ENCODE measurements at regions not wholly inside any gene's neighbourhood (a gene's known extent, or its start where the extent isn't known, plus 50 kb on each side); places are given as distances from the start of the nearest gene placed in this dataset.

GRCh38 chr2:189300916-189301315, 121.4 kb upstream of the COL5A2 start:
- H3K36me3 Mint-ChIP-seq (ENCODE audit: low read depth): no peaks in the 10 kb centered on the region
- no peaks in the 10 kb centered on the region for H3K9me3 Mint-ChIP-seq
- H3K4me3 Mint-ChIP-seq: no peak overlapping the region
- no peak for DNase-seq (ENCODE audit: low read depth, low spot score)
- H3K27me3 Mint-ChIP-seq (ENCODE audit: low read depth): no peaks in the 10 kb centered on the region
- no peak overlapping the region for H3K27ac Mint-ChIP-seq (ENCODE audit: unreplicated experiment)
- TF ChIP-seq, protein P1, sequence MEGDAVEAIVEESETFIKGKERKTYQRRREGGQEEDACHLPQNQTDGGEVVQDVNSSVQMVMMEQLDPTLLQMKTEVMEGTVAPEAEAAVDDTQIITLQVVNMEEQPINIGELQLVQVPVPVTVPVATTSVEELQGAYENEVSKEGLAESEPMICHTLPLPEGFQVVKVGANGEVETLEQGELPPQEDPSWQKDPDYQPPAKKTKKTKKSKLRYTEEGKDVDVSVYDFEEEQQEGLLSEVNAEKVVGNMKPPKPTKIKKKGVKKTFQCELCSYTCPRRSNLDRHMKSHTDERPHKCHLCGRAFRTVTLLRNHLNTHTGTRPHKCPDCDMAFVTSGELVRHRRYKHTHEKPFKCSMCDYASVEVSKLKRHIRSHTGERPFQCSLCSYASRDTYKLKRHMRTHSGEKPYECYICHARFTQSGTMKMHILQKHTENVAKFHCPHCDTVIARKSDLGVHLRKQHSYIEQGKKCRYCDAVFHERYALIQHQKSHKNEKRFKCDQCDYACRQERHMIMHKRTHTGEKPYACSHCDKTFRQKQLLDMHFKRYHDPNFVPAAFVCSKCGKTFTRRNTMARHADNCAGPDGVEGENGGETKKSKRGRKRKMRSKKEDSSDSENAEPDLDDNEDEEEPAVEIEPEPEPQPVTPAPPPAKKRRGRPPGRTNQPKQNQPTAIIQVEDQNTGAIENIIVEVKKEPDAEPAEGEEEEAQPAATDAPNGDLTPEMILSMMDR (conservative IDR thresholded peaks at IDR 0.05): no peak
- peaks cover 19% of the 10 kb centered on the region for H3K4me1 Mint-ChIP-seq

GRCh38 chr2:189302274-189302948, 122.8 kb upstream of the COL5A2 start:
- peaks cover 26% of the 10 kb centered on the region for H3K4me1 Mint-ChIP-seq
- H3K36me3 Mint-ChIP-seq (ENCODE audit: low read depth): no peaks in the 10 kb centered on the region
- H3K27me3 Mint-ChIP-seq (ENCODE audit: low read depth): no peaks in the 10 kb centered on the region
- no peak for DNase-seq (ENCODE audit: low read depth, low spot score)
- H3K27ac Mint-ChIP-seq (ENCODE audit: unreplicated experiment): no peak overlapping the region
- no peak overlapping the region for H3K4me3 Mint-ChIP-seq
- no peaks in the 10 kb centered on the region for H3K9me3 Mint-ChIP-seq
- TF ChIP-seq, protein P1 (conservative IDR thresholded peaks at IDR 0.05): no peak

GRCh38 chr2:189304360-189304759, 124.8 kb upstream of the COL5A2 start:
- peaks cover 13% of the 10 kb centered on the region for H3K4me1 Mint-ChIP-seq
- DNase-seq (ENCODE audit: low read depth, low spot score): no peak
- H3K9me3 Mint-ChIP-seq: no peaks in the 10 kb centered on the region
- no peaks in the 10 kb centered on the region for H3K27me3 Mint-ChIP-seq (ENCODE audit: low read depth)
- no peaks in the 10 kb centered on the region for H3K36me3 Mint-ChIP-seq (ENCODE audit: low read depth)
- no peak overlapping the region for H3K4me3 Mint-ChIP-seq
- no peak overlapping the region for H3K27ac Mint-ChIP-seq (ENCODE audit: unreplicated experiment)
- TF ChIP-seq, protein P1 (conservative IDR thresholded peaks at IDR 0.05): no peak

DNA sequence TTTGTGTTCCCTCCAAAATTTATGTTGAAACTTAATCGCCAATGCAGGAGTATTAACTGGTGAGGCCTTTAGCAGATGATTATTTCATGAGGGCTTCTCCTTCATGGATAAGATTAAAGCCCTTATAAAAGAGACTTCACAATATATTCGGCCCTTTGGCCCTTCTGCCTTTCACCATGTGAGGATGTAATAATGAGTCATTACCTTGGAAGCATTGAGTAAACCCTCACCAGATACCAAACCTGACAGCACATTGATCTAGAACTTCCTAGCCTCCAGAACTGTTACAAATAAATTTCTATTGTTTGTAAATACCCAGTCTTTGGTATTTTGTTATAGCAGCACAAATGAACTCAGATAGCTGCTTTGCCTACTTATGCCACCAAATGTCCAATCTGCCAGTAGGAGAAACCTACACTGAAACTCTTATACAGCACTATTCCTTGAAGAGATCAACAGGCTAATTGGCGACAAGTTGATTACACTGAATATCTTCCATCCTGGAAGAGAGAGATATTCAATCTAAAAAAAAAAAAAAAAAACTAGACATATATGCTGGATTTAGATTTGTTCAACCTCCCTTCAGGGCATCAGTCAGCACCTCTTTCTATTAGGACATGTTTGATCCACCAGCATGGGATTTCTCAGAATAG, 125.9 kb upstream of the COL5A2 start:
- no peaks in the 10 kb centered on the region for H3K9me3 Mint-ChIP-seq
- no peaks in the 10 kb centered on the region for H3K27me3 Mint-ChIP-seq (ENCODE audit: low read depth)
- peaks cover 7% of the 10 kb centered on the region for H3K4me1 Mint-ChIP-seq
- DNase-seq (ENCODE audit: low read depth, low spot score): no peak
- H3K27ac Mint-ChIP-seq (ENCODE audit: unreplicated experiment): no peak overlapping the region
- TF ChIP-seq, protein P1 (conservative IDR thresholded peaks at IDR 0.05): no peak
- H3K36me3 Mint-ChIP-seq (ENCODE audit: low read depth): no peaks in the 10 kb centered on the region
- H3K4me3 Mint-ChIP-seq: no peak overlapping the region

- peaks cover 7% of the 10 kb centered on the region for H3K4me1 Mint-ChIP-seq
- TF ChIP-seq, protein P1 (conservative IDR thresholded peaks at IDR 0.05): no peak
- no peak overlapping the region for H3K4me3 Mint-ChIP-seq
- peaks cover 3% of the 10 kb centered on the region for H3K36me3 Mint-ChIP-seq (ENCODE audit: low read depth)
- no peak overlapping the region for H3K27ac Mint-ChIP-seq (ENCODE audit: unreplicated experiment)
- H3K27me3 Mint-ChIP-seq (ENCODE audit: low read depth): no peaks in the 10 kb centered on the region
- DNase-seq (ENCODE audit: low read depth, low spot score): no peak
- H3K9me3 Mint-ChIP-seq: peaks cover 3% of the 10 kb centered on the region
These were observed 127.0 kb upstream of the COL5A2 start for GRCh38 chr2:189306525-189306924.
